GM13976 (cell line): ENCODE measurements at regions not wholly inside any gene's neighbourhood (a gene's known extent, or its start where the extent isn't known, plus 50 kb on each side); places are given as distances from the start of the nearest gene placed in this dataset.

Source experiments
- DNase-seq: peaks from one replicate; pipeline ENCODE4 v3.0.0; 2012; ENCODE audit warnings: low spot score
- in situ Hi-C: fragments of 300-500 bp; cut with MboI; formaldehyde crosslinking; loops from one replicate; pipeline ENCODE4 v1.12.0; 2022; ENCODE audit warnings: low sequenced_read_pairs, mixed read lengths, inconsistent platforms; ENCODE audit not compliant: unreplicated experiment
- TF ChIP-seq, protein P1 (sequence below): IDR thresholded peaks from 2 replicates; pipeline ENCODE4 v1.5.1; 2012; ENCODE audit warnings: borderline replicate concordance, mild to moderate bottlenecking; ENCODE audit not compliant: insufficient read depth; ENCODE audit errors: extremely low read depth, missing control alignments, control extremely low read depth

DNA sequence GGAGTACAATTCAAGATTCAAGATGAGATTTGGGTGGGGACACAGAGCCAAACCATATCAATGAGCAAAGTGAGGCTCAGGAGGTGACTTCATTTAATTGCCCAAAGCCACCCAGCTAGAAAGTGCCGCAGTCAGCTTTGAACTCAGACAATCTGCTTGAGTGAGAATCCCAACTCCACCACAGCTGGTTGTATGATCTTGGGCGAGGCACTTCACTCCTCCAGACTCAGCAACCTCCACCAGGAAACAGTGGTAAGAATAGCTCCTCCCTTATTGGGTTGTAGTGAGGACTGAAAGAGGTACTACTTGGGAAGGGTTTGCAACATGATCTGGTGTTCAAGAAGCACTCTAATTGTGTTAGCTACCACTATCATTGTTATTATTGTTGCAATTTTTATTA, 129.2 kb upstream of the RFLNA start:
- TF ChIP-seq, protein P1, sequence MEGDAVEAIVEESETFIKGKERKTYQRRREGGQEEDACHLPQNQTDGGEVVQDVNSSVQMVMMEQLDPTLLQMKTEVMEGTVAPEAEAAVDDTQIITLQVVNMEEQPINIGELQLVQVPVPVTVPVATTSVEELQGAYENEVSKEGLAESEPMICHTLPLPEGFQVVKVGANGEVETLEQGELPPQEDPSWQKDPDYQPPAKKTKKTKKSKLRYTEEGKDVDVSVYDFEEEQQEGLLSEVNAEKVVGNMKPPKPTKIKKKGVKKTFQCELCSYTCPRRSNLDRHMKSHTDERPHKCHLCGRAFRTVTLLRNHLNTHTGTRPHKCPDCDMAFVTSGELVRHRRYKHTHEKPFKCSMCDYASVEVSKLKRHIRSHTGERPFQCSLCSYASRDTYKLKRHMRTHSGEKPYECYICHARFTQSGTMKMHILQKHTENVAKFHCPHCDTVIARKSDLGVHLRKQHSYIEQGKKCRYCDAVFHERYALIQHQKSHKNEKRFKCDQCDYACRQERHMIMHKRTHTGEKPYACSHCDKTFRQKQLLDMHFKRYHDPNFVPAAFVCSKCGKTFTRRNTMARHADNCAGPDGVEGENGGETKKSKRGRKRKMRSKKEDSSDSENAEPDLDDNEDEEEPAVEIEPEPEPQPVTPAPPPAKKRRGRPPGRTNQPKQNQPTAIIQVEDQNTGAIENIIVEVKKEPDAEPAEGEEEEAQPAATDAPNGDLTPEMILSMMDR = no peak
- in situ Hi-C loops = no loop called here
- no peak for DNase-seq

DNA sequence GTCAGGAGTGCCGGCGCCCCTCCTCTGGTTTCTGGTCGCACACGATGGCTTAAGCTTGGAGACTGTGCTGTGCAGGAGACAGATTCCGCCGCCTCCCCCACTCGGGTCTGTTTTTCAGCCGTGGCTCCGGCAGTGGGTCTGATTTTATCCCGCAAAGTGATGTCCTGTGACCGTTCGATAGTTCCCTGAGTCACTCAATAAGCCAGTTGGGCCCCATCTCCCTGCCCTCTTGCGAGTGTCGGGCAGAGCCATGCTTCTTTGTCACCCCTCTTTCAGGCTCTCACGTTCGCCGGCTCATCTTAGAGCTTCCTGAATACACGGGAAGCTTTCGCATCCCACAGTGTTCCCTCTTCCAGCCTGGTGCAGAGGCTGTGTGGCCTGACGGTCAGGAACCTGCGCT, 127.8 kb upstream of the RFLNA start:
- DNase-seq = no peak
- TF ChIP-seq, protein P1 = no peak
- in situ Hi-C loops = no loop called here

DNA sequence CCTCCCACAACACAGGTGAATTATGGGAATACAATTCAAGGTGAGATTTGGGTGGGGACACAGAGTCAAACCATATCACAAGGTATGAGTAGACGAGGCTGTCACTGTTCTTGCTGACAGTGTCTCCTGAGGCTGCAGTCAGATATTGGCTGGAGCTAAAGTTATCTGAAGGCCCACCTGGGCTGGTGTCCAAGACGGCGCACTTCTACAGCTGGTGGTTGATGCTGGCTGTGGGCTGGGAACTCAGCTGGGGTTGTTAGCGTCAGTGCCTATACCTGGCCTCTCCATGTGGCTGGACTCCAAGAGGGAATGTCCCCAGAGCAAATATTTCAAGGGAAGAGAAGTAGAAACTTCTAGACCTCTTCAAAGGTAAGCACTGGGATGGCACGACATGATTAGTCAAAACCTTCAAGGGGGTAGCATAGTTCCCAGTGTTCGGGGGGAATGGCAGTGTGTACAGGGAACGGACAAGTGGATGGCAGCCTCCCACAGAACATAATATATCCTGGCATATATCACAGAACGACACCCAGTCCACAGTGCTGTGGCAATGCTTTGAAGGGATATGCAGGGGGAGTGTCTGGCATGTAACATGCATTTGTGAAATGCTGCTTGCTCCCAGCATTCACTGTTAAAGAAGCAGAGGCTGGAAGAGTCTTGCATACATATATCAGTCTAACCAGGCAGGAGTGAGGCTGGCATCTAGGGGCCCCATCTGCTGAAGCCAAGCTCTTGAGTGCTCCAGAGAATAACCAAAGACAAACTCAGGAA, 126.7 kb upstream of the RFLNA start:
- in situ Hi-C loops = no loop called here
- TF ChIP-seq, protein P1 = no peak
- no peak for DNase-seq

DNA sequence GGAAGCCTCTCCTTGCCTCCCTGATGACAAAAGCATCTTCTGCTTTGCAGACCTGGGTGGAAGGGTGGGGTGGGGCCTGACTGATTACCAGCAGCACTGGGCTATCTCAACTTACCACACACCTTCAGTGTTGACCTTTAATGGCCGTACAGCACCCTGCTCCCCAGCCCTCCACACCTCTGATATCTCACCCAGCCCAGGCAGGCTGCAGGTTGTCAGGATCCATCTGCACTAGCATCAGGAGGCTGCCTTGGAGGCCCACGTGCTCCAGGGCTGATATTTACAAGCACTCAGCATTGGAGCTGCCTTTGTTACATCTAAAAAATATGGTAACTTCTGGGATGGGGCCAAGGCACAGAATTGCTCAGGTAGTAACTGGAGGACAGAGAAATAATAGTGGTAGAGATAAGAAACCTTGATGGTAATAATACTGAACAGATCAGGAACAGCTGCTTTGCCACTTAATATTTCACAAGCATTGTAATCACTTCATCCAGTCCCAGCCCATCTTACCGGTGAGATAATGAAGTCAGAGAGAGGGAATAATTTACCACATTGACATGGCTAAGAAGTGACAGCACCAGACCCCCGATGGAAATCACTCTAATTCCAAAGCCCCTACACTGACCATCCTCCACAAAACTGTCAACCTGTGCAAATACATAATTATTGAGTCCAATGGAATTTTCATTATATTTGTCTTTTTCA, 125.2 kb upstream of the RFLNA start:
- TF ChIP-seq, protein P1 = no peak
- DNase-seq = no peak
- in situ Hi-C loops = no loop called here

DNA sequence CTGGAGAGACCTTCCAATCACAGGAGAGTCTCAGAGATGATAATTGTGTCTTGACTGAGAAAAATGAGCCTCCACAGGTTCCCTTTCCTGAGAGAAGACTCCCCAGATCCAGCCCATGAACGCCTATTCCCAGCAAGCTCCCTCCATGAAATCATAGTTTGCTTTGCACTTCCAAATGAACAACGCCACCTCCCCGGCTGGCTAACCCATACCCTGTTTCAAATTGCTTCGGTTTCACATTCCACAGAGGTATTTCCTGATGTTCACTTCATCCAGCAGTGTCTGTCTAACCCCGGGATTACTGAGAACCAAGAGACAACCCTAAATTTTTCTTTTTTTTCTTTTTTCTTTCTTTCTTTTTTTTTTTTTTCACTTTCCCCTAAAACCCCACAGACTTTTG, 124.1 kb upstream of the RFLNA start:
- in situ Hi-C loops = no loop called here
- TF ChIP-seq, protein P1 = no peak
- DNase-seq = no peak

DNA sequence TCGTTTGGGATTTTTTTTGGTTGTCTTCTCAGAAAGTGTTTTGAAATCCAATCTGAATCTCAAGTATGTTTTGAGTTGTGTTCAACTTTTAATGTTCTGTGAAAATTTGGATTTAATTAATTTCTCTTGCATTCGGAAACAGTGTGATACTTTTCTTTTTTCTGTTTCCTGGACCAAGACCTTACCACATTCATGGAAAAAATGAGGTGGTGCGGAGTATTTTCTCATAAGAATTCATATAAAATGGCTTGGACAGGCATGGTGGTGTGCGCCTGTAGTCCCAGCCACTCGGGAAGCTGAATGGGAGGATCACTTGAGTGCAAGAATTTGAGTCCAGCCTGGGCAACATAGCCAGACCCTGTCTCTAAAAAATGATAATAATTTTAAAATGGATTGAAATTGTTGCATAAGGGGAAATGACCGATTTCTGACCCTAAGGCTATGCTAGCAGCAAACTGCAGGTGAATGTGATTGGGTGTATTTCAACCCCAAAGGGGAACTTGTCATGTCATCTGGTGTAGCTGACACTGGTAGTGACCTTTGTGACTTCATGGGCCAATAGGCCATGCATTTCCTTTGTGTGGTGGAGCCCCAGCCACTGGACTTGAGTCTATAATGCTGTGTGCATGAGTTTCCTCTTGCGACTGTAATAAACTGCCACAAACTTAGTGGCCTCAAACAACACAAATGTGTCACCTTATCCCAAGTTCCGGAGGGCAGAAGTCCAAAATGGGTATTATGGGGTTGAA, 123.5 kb upstream of the RFLNA start:
- TF ChIP-seq, protein P1 = no peak
- no peak for DNase-seq
- in situ Hi-C loops = no loop called here
